ENCODE measurements at regions not wholly inside any gene's neighbourhood (a gene's known extent, or its start where the extent isn't known, plus 50 kb on each side); places are given as distances from the start of the nearest gene placed in this dataset.
A peak's percentile ranks its signal among the peaks of the same experiment; 100 is the strongest.

DNA sequence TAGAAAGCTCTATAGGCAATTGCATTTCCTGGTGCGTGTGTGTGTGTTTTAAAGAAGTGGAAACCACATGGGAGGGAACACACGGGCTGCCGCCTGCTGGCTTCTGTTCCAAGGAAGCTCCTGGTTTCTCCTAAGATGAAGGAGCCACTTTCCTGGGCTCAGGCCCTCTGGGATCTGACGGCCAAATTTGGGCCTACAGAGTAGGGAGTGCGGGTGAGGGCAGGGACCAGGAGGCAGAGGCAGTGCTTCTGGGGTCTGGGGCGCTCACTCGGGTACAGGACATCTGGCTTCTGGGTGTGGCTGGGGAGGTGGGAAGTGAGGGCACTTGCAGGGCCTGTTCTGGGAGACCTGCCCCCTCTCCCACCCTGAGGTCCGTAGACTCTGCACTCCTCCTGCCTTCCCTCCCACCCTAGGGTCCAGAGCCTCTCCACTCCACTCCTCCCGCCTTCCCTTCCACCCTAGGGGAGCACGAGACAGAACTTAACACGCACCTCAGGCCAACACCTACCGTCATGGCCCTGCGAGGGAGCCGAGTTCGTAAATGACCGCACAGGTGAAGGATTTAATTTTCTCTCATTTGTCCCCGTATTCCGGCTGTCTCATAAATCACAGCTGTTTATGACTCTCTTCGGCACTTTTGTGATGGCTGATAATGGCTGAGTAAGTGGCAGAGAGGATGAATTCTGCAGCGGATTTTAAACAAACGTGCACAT is 127.7 kb downstream of the KIF26A start (continued):
- TF ChIP-seq ZBTB8A (IDR thresholded peaks at IDR 0.05; ENCODE audit: partially characterized antibody) = no peak
- TF ChIP-seq SREBF2 (CRISPR knock-in tag; IDR thresholded peaks at IDR 0.05) = no peak

DNA sequence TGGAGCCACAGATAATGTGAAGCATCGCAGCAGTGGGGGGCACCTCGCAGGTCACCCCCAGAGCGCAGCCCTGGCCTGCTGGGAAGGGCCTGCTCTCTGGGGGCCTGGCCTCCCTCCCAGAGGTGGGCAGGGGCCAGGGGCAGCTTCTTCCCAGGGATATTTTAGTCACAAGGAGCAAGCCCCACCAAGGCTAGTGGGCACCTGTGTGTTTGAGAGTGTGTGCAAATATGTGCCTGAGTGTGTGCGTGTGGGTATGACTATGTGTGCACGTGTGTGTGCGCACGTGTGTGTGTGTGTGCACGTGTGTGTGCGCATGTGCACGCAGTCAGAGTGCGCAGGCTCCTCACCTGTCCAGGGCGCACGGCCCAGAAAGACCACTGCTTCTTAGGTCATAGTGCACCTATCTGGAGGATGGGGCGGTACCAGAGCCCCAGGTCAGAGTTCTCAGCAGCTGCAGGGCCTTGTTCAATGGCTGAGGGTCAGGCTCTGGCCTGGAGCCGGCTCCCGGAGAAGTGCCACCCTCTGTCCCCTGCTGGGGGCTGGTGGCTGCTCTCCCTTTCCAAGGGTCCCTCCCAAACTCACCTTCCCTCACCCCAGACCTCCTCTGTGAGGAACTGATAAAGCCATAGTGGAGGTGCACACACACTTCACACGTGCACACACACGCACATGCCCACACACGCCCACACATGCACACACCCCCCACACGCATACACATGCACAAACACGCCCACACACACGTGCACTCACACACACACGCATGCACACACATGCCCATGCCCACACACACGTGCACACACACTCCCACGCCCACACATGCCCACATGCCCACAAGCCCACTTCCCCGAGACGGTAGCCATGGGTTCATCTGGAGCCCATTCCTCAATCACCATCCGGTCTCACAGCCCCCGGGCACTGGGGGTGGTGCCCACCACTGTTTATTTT is 128.5 kb downstream of the KIF26A start:
- POLR2A ChIA-PET = no interaction called here
- DNase-seq (ENCODE audit: extremely low read depth in 1 of 4, low spot score in 3 of 4) (no peak), FAIRE-seq (no peak), ATAC-seq (no peak)
- no peak overlapping the region for H3K27ac ChIP-seq (ENCODE audit: extremely low read depth, low read depth, low read length)
- no peak overlapping the region for H3K9ac ChIP-seq (ENCODE audit: insufficient read depth in 1 of 2, low read depth in 2 of 2, low read length in 2 of 2)
- H3K36me3 ChIP-seq (ENCODE audit: control insufficient read depth, insufficient read depth, low read length) = no peaks in the 10 kb centered on the region
- H3K4me2 ChIP-seq (ENCODE audit: insufficient read depth, low read length) = no peak overlapping the region
- in situ Hi-C loops (cut with MboI) = no loop called here
- H3K79me2 ChIP-seq (ENCODE audit: control insufficient read depth, insufficient read depth, low read length) = no peaks in the 10 kb centered on the region
- no TSS peak for BruUV-seq (replicated peaks)
- H3K9me3 ChIP-seq (replicated peaks; ENCODE audit: control insufficient read depth, insufficient read depth, low read depth, low read length) = no peaks in the 10 kb centered on the region
- H3K9me1 ChIP-seq (ENCODE audit: control insufficient read depth, insufficient read depth, low read length) = no peaks in the 10 kb centered on the region
- CTCF ChIA-PET (ENCODE audit: low intra/inter-chr PET ratio) = no interaction called here
- no peak overlapping the region for H2AFZ ChIP-seq (ENCODE audit: low read depth, low read length)
- peaks cover 0 to 11% of the 10 kb centered on the region in 2 experiments; a peak in 2 of 5 replicates for H3K27me3 ChIP-seq (ENCODE audit: control insufficient read depth in 2 of 2, insufficient read depth in 2 of 2, low read length in 2 of 2)
- H3K4me3 ChIP-seq = no peak overlapping the region
- WGBS (ENCODE audit: insufficient coverage, low coverage, missing lambda C conversion rate) = 3% methylated on average over 22 of the region's 29 CpGs
- TF ChIP-seq ARID3B (CRISPR knock-in tag; IDR thresholded peaks at IDR 0.05; ENCODE audit: borderline replicate concordance) (no peak), EGR1 (conservative IDR thresholded peaks at IDR 0.05) (peak; percentile 51; the same call in 1 of the 2 replicates)
- no peaks in the 10 kb centered on the region; a peak in 1 of 5 replicates for H3K4me1 ChIP-seq (replicated peaks in 1 of 2; ENCODE audit: control insufficient read depth in 2 of 2, insufficient read depth in 2 of 2, low read length in 2 of 2)
- H4K20me1 ChIP-seq (replicated peaks; ENCODE audit: control insufficient read depth, insufficient read depth, low read length) = no peaks in the 10 kb centered on the region
- intact Hi-C loops (cut with micrococcal nuclease) = no loop called here

Measured in K562 (cell line).